IPS DF 4.7 (cell line): ENCODE measurements at regions not wholly inside any gene's neighbourhood (a gene's known extent, or its start where the extent isn't known, plus 50 kb on each side); places are given as distances from the start of the nearest gene placed in this dataset.

Experiments
- DNase-seq: peaks from one replicate; pipeline ENCODE4 v3.0.0-alpha.2; 2013; ENCODE audit warnings: low spot score; ENCODE audit errors: extremely low read depth

GRCh38 chr5:115377468-115378217 is 81.2 kb upstream of the CCDC112 start:
- no peak for DNase-seq

GRCh38 chr5:115375893-115376292 is 79.4 kb upstream of the CCDC112 start:
- no peak for DNase-seq

GRCh38 chr5:115374057-115374775 is 77.8 kb upstream of the CCDC112 start:
- DNase-seq, result no peak

GRCh38 chr5:115372146-115372545 is 75.7 kb upstream of the CCDC112 start:
- no peak for DNase-seq

GRCh38 chr5:115369430-115370144 is 73.1 kb upstream of the CCDC112 start:
- peak; percentile 62 for DNase-seq

- no peak for DNase-seq
Observed at GRCh38 chr5:115366223-115366622, 69.8 kb upstream of the CCDC112 start.

- DNase-seq, result no peak
Observed at GRCh38 chr5:115363879-115364278, 67.4 kb upstream of the CCDC112 start.

GRCh38 chr5:115360046-115360685 is 63.7 kb upstream of the CCDC112 start:
- no peak for DNase-seq

- DNase-seq, result no peak
Observed at GRCh38 chr5:115355767-115356381, 59.4 kb upstream of the CCDC112 start.

GRCh38 chr5:115355095-115355494 is 58.6 kb upstream of the CCDC112 start:
- DNase-seq, result no peak

- no peak for DNase-seq
Observed at GRCh38 chr5:115354246-115354645, 57.8 kb upstream of the CCDC112 start.

GRCh38 chr5:115352571-115352970 is 56.1 kb upstream of the CCDC112 start:
- no peak for DNase-seq

- no peak for DNase-seq
Observed at GRCh38 chr5:115351356-115352195, 55.1 kb upstream of the CCDC112 start.

- DNase-seq, result no peak
Observed at GRCh38 chr5:115350894-115351293, 54.4 kb upstream of the CCDC112 start.

- no peak for DNase-seq
Observed at GRCh38 chr5:115349001-115349817, 52.8 kb upstream of the CCDC112 start.

GRCh38 chr5:115348175-115348574 is 51.7 kb upstream of the CCDC112 start:
- no peak for DNase-seq
